ENCODE measurements at regions not wholly inside any gene's neighbourhood (a gene's known extent, or its start where the extent isn't known, plus 50 kb on each side); places are given as distances from the start of the nearest gene placed in this dataset.
A peak's percentile ranks its signal among the peaks of the same experiment; 100 is the strongest.

DNA sequence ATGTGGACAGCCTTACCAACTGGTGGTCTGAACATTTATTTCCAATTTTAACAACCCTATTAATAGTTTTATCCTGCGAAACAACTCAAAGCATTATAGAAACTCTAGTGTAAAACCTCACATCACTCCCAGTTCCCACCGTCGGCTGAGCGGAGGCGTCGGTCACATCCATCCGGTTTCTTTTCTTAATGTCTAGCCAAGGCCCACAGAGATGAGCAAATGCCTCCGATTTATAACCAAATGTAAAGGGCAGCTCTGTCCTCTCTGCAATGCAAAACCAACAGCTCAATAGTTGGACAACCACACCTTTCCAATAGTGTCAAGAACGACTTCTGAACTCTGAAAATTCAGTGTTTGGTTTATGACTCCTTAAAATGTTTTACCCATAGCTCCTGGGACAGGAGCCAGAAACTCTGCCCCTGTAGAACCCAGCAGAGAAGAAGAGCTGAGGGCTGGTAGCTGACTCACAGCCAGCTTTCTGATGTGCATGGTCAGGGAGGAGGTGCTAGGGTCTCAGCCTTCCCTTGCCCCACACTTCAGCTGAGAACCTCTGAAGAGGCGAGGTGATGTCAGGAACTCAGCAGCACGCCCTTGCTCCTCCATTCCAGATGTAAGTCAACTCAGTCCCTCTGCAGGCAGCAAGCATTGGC, 90.2 kb upstream of the UQCRFS1 start:
- peaks cover 4% of the 10 kb centered on the region for H3K9me3 Mint-ChIP-seq (ENCODE audit: unreplicated experiment)
- Histone ChIP-seq H4K20me1 (ENCODE audit: insufficient read depth, low read length) (no peaks in the 10 kb centered on the region), H2AFZ (ENCODE audit: low read depth, low read length) (no peak overlapping the region), H3K79me2 (ENCODE audit: insufficient read depth, low read length) (no peaks in the 10 kb centered on the region), H3K27ac (ENCODE audit: low read depth, low read length) (no peak overlapping the region), H3K9ac (ENCODE audit: low read length) (no peak overlapping the region), H3K27me3 (ENCODE audit: insufficient read depth, low read length) (no peaks in the 10 kb centered on the region), H3K4me2 (ENCODE audit: low read length) (no peak overlapping the region), H3K4me1 (ENCODE audit: insufficient read depth, low read length) (no peaks in the 10 kb centered on the region), H3K36me3 (ENCODE audit: insufficient read depth, low read length) (no peaks in the 10 kb centered on the region), H3K4me3 (ENCODE audit: insufficient read depth, low read depth, low read length) (no peak overlapping the region), H3K9me3 (ENCODE audit: insufficient read depth, low read depth, low read length) (peaks cover 5% of the 10 kb centered on the region)
- FAIRE-seq: no peak
- H3K4me1 Mint-ChIP-seq (ENCODE audit: low read depth, unreplicated experiment): peaks cover 10% of the 10 kb centered on the region
- no peaks in the 10 kb centered on the region for H3K36me3 Mint-ChIP-seq (ENCODE audit: low read depth, unreplicated experiment)
- H3K4me3 Mint-ChIP-seq (ENCODE audit: unreplicated experiment): no peak overlapping the region
- H3K27ac Mint-ChIP-seq (ENCODE audit: unreplicated experiment): peak overlapping the region; percentile 50
- no peak for DNase-seq (ENCODE audit: low read depth)
- TF ChIP-seq CTCF (IDR thresholded peaks at IDR 0.05; ENCODE audit: insufficient read depth, low read depth, low read length): no peak
- no peak for TF ChIP-seq EZH2 (IDR thresholded peaks at IDR 0.05; ENCODE audit: insufficient read depth, low read length)
- H3K27me3 Mint-ChIP-seq (ENCODE audit: low read depth, unreplicated experiment): peaks cover 50% of the 10 kb centered on the region

- FAIRE-seq (no peak), DNase-seq (ENCODE audit: low read depth) (no peak)
- H3K27ac ChIP-seq (ENCODE audit: low read depth, low read length): no peak overlapping the region
- peaks cover 3% of the 10 kb centered on the region for H3K9me3 ChIP-seq (ENCODE audit: insufficient read depth, low read depth, low read length)
- no peak overlapping the region for H3K4me3 ChIP-seq (ENCODE audit: insufficient read depth, low read depth, low read length)
- Mint-ChIP-seq H3K4me1 (ENCODE audit: low read depth, unreplicated experiment) (peaks cover 10% of the 10 kb centered on the region), H3K27ac (ENCODE audit: unreplicated experiment) (no peak overlapping the region), H3K4me3 (ENCODE audit: unreplicated experiment) (no peak overlapping the region), H3K9me3 (ENCODE audit: unreplicated experiment) (peaks cover 4% of the 10 kb centered on the region), H3K36me3 (ENCODE audit: low read depth, unreplicated experiment) (no peaks in the 10 kb centered on the region), H3K27me3 (ENCODE audit: low read depth, unreplicated experiment) (peaks cover 51% of the 10 kb centered on the region)
- no peaks in the 10 kb centered on the region for H3K79me2 ChIP-seq (ENCODE audit: insufficient read depth, low read length)
- TF ChIP-seq CTCF (IDR thresholded peaks at IDR 0.05; ENCODE audit: insufficient read depth, low read depth, low read length): no peak
- no peak for TF ChIP-seq EZH2 (IDR thresholded peaks at IDR 0.05; ENCODE audit: insufficient read depth, low read length)
- H3K4me2 ChIP-seq (ENCODE audit: low read length): no peak overlapping the region
- H3K9ac ChIP-seq (ENCODE audit: low read length): no peak overlapping the region
- no peaks in the 10 kb centered on the region for H3K4me1 ChIP-seq (ENCODE audit: insufficient read depth, low read length)
- no peaks in the 10 kb centered on the region for H4K20me1 ChIP-seq (ENCODE audit: insufficient read depth, low read length)
- H3K36me3 ChIP-seq (ENCODE audit: insufficient read depth, low read length): no peaks in the 10 kb centered on the region
- no peaks in the 10 kb centered on the region for H3K27me3 ChIP-seq (ENCODE audit: insufficient read depth, low read length)
- no peak overlapping the region for H2AFZ ChIP-seq (ENCODE audit: low read depth, low read length)
Measured at GRCh38 chr19:29303719-29304090, 90.8 kb upstream of the UQCRFS1 start.

DNA sequence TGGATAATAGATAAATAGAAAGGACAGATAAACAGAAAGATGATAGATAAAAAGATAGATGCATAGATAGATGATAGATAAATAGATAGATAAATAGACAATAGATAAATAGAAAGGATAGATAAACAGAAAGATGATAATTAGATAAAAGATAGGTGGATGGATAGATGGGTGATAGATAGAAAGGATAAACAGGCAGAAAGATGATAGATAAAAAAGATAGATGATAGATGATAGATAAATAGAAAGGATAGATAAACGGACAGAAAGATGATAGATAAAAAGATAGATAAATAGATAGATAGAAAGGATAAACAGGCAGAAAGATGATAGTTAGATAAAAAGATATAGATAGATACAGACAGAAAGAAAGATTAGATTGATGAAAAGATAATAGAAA, 92.3 kb upstream of the UQCRFS1 start:
- peaks cover under 1% of the 10 kb centered on the region for H3K9me3 Mint-ChIP-seq (ENCODE audit: unreplicated experiment)
- Histone ChIP-seq H3K9me3 (ENCODE audit: insufficient read depth, low read depth, low read length) (no peaks in the 10 kb centered on the region), H3K27ac (ENCODE audit: low read depth, low read length) (no peak overlapping the region), H3K36me3 (ENCODE audit: insufficient read depth, low read length) (no peaks in the 10 kb centered on the region), H3K4me1 (ENCODE audit: insufficient read depth, low read length) (no peaks in the 10 kb centered on the region), H3K4me3 (ENCODE audit: insufficient read depth, low read depth, low read length) (no peak overlapping the region), H3K79me2 (ENCODE audit: insufficient read depth, low read length) (no peaks in the 10 kb centered on the region), H4K20me1 (ENCODE audit: insufficient read depth, low read length) (no peaks in the 10 kb centered on the region), H3K9ac (ENCODE audit: low read length) (no peak overlapping the region), H2AFZ (ENCODE audit: low read depth, low read length) (no peak overlapping the region), H3K4me2 (ENCODE audit: low read length) (no peak overlapping the region), H3K27me3 (ENCODE audit: insufficient read depth, low read length) (no peaks in the 10 kb centered on the region)
- DNase-seq (ENCODE audit: low read depth) (no peak), FAIRE-seq (no peak)
- H3K36me3 Mint-ChIP-seq (ENCODE audit: low read depth, unreplicated experiment): no peaks in the 10 kb centered on the region
- H3K4me1 Mint-ChIP-seq (ENCODE audit: low read depth, unreplicated experiment): peaks cover 8% of the 10 kb centered on the region
- H3K27me3 Mint-ChIP-seq (ENCODE audit: low read depth, unreplicated experiment): peaks cover 54% of the 10 kb centered on the region
- no peak for TF ChIP-seq CTCF (IDR thresholded peaks at IDR 0.05; ENCODE audit: insufficient read depth, low read depth, low read length)
- TF ChIP-seq EZH2 (IDR thresholded peaks at IDR 0.05; ENCODE audit: insufficient read depth, low read length): no peak
- H3K4me3 Mint-ChIP-seq (ENCODE audit: unreplicated experiment): no peak overlapping the region
- H3K27ac Mint-ChIP-seq (ENCODE audit: unreplicated experiment): no peak overlapping the region

Data from astrocyte (in vitro differentiated cells and primary cell).